COLO668 (cell line): ENCODE measurements at regions not wholly inside any gene's neighbourhood (a gene's known extent, or its start where the extent isn't known, plus 50 kb on each side); places are given as distances from the start of the nearest gene placed in this dataset.

Source experiments
- DNase-seq: peaks from one replicate; lab custom pipeline; 2025; ENCODE audit not compliant: unreplicated experiment; lab: John Stamatoyannopoulos, UW

DNA sequence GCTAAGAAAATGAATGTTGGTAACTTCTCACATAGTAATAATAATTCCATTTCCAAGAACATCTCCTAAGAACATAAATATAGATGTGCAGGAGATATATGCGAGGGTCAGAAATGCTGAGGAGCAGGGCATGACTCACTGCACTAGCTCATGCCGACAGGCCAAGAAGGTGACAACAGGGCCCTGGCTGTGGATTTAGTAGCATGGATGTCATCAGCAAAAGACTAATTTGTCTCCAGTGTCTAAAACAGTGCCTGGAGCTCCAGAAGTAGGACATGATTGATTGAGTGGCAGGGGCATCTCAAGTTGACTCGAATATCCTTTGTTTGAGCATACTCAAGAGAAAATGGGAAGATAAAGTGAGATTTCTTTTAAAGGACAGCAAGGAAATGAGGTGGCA, 207.0 kb upstream of the FOXA2 start:
- DNase-seq: no peak

DNA sequence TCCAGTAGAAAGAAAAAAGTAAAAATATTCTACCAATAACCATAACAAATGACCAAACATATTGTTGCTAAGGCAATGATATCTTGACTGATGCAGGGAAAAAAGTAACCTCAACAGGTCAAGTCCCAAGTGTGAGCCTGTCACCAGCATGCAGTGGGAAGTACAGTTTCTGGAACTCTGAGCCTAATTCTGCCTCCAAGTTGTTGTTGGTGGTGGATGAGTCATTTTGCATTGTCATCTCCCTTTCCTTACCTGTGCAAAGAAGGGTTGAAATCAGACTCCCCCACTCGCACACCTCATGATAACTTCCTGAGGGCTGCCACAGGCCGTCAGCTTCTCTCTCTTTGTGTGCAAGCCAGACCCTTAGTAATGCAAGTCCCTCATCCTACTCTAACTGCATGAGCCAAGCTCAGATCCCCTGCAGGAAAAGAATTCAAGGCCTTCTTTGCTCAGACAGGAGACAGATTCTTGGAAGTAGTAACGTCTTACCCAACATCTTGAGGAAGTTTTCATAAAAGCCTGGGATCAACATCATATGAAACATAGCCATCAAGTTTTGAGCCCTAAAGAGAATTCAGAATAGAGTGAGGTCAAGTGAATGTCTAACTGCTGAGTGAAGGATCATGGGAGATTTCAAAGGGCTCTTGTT, 207.6 kb upstream of the FOXA2 start:
- no peak for DNase-seq

DNA sequence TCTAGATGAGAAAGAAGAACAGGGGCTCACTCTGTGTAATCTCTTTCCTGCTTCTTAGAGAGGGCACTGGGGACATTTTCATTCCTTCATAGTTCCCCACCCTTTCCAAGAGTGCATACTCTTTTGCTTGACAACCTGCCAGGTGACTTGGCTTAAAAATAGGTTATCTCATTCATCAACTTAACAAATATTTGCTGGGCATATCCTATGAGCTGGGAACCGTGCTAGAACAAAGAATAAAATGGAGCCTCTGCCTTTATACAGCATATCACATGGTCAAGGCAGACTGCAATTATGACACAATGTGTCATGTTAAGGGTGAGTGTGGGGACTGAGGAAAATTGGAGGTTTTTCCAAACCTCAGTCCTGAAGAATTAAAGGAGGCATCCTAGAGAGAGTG, 209.8 kb upstream of the FOXA2 start:
- DNase-seq: no peak

DNA sequence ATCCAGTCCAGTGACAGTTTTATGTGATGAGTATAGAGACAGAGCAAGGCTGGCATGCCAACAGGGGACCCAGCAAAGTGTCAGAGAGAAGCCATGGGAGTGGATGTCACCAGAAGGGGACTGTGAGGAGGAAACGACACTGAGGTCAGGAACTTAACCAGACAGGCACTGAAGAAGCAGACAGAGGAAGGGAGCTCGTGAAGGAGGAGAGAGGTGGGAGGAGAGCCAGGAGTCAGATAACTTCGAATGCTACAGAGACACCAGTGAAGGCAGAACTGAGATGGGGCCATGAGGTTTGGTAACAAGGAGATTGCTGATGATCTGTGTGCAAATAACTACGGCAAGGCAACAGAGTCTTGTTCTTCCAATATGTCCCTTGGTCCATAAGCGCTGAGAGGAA, 211.1 kb upstream of the FOXA2 start:
- DNase-seq: no peak

DNA sequence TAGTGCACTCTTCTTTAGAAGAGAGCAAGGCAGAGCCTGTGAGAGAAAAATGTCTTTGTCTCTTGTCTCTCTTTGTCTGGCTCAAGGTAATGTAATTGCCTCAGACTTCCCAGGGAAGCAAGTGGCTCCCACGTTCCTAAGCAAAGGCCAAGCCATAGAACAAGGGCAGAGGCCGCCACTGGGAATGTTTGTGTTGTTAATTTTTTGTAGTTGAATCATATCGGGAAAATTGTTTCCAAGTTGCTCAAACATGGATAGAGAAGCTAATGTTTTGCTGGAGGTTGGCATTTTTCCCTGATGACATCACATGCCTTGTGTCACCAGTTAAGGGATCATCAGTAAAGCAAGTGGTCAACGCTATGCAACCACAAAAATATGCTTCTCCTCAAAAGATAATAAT, 211.5 kb upstream of the FOXA2 start:
- DNase-seq: no peak

DNA sequence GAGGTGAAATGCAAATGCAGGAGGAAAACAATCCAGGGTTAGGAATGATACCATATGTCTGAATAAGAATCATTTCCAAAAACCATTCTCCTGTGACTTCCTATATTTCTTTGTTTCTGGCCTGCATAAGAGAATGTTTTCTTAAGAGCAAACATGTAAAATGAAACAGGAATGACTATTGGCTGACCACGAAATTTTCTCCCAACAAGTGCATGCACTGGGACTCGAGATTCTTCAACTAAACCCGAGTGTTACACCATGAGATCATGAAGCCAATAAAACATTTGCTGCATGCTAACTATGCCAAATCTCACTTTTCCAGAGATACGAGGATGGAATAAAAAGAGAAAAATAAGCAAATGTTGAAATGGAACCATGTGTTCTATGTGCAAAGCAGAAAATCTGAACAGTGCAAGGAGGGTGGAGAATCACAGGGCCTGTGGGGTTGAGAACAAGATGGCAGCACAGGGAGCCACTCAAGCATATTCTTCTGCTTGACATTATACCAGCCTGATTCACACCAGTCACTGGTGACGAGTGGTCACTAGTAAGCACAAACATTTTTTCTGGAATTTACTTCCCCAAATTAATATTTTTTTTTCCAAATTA, 212.2 kb upstream of the FOXA2 start:
- DNase-seq: no peak

DNA sequence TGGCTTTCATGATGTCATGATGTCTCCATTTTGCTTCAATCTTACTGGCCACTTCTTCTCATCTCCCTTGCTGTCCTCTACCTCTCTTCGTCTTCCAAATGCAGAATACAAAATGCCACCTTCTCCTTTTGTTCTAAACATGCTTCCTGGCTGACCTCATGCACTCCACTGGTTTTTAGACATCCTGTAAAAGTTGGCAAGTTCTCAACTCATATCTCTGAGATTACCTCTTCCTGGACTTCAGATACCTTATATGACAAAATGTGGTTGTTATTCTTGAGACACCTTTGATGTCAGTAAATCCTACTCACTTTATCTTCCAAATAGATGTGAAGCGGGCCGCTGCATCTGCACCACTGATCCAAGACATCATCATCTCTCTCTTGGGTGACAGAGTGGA, 212.7 kb upstream of the FOXA2 start:
- DNase-seq: no peak

DNA sequence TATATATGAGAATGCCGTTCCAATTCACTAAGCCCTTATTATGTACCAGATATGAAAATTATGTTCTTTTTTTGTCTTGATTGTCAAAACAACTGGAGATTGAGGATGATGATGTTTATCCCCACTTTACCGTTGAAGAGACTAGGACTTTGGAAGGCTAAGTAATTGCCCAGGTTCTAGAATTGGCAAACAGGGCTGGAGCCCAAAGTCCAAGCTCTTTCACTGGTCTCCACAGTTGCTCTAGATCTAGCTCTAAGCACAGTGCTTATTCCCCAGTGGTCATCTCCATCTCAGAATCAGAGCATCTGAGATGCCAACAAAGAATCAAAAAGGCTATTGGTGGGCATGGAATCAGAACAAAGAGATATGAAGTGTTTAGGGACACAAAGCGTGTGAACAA, 215.3 kb upstream of the FOXA2 start:
- DNase-seq: no peak

DNA sequence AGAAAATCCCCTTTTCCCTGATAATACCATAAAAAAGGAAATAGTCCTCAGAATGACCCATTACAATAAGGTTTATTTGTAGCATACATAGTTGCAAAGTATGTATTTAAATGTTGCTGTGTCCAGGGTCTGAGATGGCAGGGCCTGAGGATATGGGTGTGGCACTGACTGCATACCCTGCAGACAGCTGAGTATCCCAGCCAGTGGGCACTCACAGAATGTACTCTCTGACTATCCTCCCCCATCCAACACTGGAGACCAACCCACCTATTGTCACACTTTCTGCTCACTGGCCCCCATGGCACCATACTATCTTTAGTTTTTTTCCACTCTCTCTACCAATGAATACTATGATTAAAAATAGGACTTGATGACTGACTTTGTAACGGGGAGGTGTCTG, 215.8 kb upstream of the FOXA2 start:
- DNase-seq: no peak

DNA sequence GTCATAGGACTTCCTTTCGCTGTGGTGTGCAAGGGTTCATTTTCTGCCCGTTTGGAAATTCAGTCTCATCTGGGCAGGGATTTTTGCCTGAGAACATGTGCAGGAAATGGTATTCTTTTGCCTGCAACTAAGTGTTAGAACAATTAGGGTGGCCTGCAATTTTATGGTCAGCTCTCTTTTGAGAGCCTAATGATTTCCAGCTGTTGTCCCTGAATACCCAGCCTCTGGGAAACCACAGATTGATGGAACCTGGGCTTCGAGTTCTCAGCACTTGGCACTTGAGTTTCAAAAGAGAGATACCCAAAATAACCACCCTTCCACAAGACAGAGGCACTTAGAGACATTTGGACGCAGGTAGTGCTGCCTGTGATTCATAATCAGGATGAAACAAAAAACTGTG, 217.2 kb upstream of the FOXA2 start:
- no peak for DNase-seq

DNA sequence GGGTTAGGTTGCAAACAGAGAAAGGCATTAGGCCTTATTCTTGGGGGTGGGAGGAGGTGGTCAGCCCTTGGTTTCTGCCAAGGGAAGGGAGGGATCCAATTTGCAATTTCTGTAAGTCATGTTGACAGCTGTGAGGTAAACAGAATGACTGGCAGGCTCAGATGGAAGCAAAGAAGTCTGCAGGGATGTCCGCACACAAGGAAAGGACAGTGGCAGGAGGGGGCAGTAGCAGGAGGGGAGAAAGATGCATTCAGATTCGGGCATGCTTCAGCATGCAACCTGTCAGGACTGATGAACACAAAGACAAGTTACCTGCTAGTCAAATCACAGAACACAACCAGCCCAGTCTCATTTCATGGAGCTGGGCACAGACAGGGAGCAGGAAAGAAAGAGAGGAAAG, 217.9 kb upstream of the FOXA2 start:
- DNase-seq: no peak

DNA sequence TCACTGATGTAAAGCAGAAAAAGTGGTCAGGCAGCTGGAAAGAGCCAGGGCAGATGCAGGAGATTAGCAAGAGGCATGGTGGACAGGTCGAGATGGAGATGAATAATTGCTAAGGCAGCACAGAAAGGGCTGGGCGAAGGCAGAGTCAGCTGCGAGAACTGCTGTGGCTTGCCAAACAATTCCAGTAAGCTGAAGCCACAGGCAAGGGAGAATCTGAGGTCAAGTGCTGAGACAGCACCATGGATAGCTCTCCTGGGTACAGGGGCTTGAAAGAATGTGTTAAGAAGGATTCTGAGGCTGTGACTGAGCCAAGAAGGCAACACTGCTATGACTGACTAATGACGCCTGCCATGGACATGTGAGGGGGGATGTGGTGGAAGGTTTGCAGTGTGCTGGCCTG, 220.8 kb upstream of the FOXA2 start:
- no peak for DNase-seq

DNA sequence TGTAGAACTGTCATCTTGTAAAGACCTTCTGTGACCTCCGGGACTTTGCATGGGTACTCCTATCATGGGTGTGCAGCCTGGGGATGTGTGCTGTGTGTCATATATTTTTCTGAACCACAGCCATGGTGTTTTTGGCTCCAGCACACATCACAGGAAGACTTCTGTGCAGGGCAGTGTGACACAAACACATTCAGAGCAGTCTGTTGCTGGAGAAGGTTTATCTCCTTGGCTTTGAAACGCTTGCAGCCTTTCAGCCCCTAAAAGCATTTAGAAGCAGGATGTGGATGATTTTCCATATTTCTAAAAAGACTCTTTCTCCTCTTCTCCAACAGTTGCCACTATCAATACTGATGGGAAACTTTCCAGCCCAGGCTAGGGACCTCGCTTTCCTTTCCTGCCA, 221.6 kb upstream of the FOXA2 start:
- no peak for DNase-seq

DNA sequence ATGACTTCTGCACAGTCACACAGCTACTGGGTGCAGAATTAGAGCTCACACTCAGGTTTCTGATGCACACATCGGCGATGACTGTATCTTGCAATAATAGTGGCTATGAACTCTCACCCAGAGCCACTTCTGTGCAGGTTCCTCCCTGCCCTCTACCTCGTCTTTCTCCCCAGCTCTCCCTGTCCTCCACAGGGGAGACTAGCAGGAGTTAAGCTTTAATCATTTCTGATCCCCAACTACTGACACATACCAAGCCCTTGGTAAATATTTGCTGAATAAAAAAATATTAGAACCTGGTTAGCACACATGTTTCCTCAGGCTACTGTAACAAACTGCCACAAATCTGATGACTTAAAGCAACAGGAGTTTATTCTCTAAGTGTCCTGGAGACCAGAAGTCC, 222.7 kb upstream of the FOXA2 start:
- no peak for DNase-seq

DNA sequence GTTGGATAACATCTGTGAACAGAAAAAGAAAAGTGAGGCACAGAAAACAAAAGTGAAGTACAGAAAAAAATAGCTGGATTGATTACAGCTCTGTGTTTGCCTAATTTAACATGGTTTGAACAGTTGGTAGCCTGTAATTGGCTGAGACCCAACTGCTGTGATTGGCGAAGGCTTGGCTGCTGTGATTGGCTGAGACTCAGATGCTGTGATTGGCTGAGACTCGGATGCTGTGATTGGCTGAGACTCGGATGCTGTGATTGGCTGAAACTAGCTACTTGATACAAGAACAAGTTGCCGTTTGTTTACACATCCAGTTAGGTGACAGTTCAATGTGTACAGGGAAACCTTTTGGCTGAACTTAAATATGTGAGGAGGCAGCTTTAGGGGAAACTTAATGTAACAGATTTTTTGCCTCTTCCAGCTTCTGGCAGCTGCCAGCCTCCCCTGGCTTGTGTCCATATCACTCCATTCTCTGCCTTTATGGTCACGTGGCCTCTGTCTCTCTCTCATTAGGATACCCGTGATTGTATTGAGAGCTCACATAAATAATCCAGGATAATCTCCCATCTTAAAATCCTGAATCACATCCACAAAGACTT, 223.4 kb upstream of the FOXA2 start:
- DNase-seq: no peak

DNA sequence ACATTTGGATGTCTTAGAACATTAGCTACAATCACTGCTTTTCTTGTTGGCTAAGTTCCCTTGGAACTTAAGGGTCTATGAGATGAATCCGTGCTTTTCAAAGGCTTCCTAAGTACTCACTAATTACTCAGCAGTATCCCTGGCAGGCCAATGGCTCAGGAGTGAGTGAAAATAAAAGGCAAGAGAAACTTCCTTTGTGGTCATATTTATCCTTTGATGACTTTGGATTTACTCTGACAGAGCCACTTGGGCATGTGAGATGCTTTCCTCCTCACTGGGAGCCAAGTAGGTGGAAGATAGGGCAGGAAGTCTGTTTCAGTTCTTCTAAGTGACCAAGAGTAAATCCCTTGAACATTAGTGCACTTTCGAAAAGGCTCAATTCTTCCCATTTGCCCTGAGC, 224.3 kb upstream of the FOXA2 start:
- no peak for DNase-seq

DNA sequence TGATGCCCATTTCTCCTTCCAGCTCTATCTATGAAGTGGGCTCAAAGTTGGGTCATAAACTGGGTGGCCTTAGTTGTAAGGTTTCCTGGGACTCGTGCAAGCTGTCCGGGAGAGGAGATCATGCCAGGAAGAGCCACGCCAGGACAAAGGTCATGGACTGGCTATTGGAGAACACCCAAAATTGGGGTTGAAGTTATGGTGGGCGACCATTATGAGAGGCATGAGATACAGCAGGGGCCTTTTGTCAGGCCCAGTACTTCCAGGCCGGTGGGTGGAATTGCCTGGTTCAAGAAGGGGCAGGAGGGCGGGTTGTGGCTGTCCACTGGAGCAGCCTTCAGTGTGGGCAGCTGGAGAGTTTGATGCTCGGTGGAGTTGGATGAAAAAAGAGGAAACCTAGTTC, 225.1 kb upstream of the SSTR4 start:
- no peak for DNase-seq

DNA sequence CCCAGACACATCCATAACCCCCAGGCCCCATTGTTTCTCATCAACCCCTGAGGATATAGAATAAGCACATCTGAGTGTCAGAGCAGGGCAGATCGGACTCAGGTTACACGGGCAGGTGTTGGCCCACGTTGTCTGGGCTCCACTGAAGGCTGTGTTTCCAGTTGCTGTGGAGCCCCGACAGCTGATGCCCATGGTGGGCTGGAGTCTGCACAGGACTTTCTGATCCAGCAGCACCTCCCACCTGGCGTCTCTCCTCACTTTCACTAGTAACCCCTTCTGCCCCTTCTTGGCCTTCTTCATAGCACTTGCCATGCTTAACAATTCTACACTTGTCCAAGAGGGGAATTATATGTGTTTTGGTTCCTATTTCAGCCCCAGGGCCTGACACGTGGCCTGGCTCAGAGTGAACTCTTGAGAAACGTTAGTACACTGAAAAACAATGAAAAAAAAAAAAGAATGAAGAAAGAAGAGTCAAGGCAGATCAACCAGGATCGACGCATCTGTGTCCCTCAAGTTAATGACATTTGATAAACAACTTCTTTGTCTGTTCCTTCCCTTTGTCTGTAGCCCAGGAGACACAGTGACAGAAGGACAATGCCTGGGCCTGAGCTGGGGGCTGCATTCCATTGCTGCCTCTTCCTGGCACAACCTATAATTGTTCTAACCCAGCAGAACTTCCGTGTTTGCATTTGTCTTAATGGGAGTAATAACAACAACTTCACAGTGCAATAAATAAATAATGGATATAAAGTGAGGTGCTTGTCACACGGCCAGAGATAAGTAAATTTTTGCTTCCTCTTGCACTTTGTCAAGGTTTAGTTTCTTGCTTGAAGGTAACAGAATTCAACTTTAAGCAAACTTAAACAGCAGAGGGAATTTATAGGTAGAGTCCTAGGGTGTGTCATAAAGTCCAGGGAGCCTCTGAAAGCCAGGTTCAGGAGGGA, 224.2 kb upstream of the SSTR4 start:
- DNase-seq: peak; percentile 66

DNA sequence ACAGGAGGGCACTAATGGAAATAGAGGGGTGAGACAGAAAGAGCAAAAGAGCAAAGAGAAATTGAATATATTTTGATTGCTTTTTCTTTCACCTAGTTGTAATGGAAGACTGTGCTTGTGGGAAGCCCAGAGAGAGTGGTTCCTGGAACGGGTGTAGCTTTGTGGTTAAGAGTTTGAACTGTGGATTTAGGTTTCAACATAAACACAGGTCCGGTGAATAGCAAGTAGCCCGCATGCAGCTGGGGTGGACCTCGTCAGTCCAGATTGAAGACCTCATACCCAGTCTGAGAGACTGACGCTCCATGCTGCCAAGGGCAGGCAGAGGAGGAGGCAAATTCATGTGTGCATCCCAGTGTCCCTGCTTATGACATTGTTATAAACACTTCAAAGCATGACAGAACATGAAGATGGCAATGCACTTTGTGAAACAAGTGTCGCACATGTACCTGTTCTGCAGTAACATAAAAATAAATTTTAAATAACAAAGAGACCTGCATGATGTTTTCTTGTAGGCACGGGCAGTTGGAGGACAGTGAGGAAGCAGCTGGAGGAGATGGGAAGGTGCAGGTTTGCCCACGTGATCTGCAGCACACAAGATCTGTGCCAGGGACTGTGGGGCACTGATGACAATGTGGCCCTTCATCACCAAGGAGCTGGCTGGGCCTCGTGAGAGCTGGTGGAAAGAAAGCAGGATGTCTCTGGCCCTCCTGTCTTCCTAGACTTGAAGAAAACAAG, 220.5 kb upstream of the SSTR4 start:
- no peak for DNase-seq

DNA sequence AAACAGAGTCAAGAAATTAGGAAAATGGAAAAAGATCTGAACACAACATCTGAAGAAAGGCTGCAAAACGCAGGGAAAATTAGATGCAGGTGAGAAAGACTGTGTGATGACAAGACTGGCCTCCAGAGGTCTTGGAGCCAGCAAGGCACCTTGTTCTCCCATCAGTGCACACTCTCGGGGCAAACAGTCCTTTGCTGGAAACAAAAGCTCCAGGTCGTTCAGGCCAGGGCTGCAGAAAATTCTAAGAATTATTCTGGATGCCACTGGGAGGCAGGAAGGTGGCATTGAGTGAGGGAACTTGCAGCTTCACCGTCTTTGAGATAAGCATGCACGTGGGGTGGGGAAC, 219.9 kb upstream of the SSTR4 start:
- no peak for DNase-seq

DNA sequence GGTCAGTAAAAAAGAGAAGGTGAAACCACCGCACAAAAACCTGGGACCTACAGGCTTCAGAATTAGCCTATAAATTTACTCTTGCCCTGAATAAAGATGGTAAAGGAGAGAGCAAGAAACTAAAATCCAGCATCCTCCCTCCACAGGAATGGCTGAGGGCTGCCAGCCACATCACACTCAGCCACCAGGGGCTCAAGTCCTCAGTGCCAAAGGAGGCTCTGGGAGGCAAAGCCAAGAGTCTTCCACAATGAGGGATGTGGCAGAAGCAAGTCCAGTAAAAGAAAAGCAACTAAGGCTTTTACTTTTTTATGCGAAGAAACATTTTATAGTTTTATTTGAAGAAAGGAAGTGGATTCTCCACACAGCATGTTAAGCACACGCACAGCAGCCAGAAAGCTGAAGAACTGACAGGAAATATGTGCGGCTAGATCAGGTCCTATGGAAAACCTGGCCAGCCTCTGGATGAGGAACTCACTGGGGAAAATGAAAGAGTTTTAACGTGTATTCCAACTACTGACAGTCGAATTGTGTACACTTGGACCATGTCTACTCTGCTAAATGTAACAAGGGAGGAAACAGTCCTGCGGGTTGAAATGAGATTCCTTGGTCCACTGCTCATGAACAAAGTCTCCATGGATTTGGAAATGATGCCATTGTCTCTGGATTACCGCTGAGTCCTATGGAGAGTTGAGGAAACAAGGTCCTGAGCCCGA, 219.4 kb upstream of the SSTR4 start:
- DNase-seq: no peak
